Dendritic cell treated with granulocyte-macrophage colony-stimulating factor and Interleukin-4, amounts not matched to agents 40 ng/mL and 50 ng/mL, for 4 days (primary cell): ENCODE measurements at regions not wholly inside any gene's neighbourhood (a gene's known extent, or its start where the extent isn't known, plus 50 kb on each side); places are given as distances from the start of the nearest gene placed in this dataset.

Experiments
- H3K27ac Mint-ChIP-seq: one replicate; pipeline ENCODE4 v1.8.0; 2022; ENCODE audit warnings: mild to moderate bottlenecking, mixed read lengths
- H3K27me3 Mint-ChIP-seq: one replicate; pipeline ENCODE4 v1.8.0; 2022; ENCODE audit warnings: mild to moderate bottlenecking, mixed read lengths
- H3K36me3 Mint-ChIP-seq: one replicate; pipeline ENCODE4 v1.8.0; 2022; ENCODE audit warnings: low read depth, mixed read lengths
- H3K4me1 Mint-ChIP-seq: one replicate; pipeline ENCODE4 v1.8.0; 2022; ENCODE audit warnings: low read depth, mixed read lengths
- H3K4me3 Mint-ChIP-seq: one replicate; pipeline ENCODE4 v1.8.0; 2022; ENCODE audit warnings: mild to moderate bottlenecking, moderate library complexity, mixed read lengths
- H3K9me3 Mint-ChIP-seq: one replicate; pipeline ENCODE4 v1.8.0; 2022; ENCODE audit warnings: mixed read lengths
- intact Hi-C: fragments of 100-400 bp; cut with micrococcal nuclease; formaldehyde crosslinking; loops from one replicate; pipeline ENCODE4 v1.15.0; 2022

DNA sequence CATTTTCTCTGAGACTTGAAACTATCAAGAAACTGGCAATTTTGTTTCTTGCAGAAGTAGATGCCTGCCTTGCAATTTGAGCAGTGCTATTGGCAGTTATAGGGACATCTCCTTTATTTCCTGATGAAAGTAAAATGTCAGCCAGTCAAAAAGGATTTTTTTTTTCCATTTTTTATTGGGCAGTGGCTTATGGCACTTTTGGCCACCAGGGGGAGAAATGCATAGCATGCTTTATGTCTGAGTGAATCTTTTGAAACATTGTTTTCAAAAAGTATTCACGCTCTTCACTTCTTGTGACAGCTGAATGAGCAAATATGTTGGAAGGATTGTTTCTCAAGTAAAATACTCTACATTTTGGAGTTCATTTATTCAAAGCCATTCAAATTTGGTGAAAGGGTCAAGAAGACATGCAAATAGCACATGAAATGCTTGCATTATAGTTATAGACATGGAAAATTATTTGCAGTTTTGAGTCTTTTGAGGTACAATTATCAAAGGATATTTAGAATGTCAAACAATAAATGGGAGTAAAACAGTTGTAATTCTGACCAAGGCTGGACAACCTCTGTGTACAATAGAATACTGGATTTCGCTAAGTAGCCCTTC is 491.0 kb downstream of the CDH2 start:
- no peaks in the 10 kb centered on the region for H3K4me1 Mint-ChIP-seq
- H3K9me3 Mint-ChIP-seq: peaks cover 7% of the 10 kb centered on the region
- no peak overlapping the region for H3K27ac Mint-ChIP-seq
- no peak overlapping the region for H3K4me3 Mint-ChIP-seq
- no peaks in the 10 kb centered on the region for H3K36me3 Mint-ChIP-seq
- intact Hi-C loops: loop anchor here (10.0 kb wide), 1 partner anchor 499 kb away; no protein-coding TSS in a partner anchor
- H3K27me3 Mint-ChIP-seq: no peaks in the 10 kb centered on the region

DNA sequence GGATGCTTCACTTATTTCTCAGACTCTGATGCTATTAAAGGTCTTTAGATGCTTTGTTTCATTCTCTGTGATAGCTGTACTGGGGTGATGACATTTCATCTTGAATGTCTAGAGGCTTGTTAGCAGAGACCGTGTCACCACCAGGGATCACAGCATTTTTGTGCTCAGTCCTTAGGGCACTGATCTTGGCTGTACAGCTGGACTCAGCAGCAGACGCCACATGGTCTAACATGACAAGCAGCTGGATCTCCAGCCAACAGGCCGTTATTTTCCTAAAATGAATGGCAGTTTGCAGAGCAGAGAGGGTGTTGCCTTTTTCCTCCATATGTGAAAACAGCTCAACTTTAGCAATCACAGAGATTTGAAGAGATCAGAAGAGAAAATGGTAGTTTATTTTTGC is 491.8 kb downstream of the CDH2 start:
- no peaks in the 10 kb centered on the region for H3K27me3 Mint-ChIP-seq
- H3K9me3 Mint-ChIP-seq: peaks cover 7% of the 10 kb centered on the region
- no peaks in the 10 kb centered on the region for H3K4me1 Mint-ChIP-seq
- H3K36me3 Mint-ChIP-seq: no peaks in the 10 kb centered on the region
- intact Hi-C loops: loop anchor here (10.0 kb wide), 1 partner anchor 500 kb away; no protein-coding TSS in a partner anchor
- H3K27ac Mint-ChIP-seq: no peak overlapping the region
- no peak overlapping the region for H3K4me3 Mint-ChIP-seq

DNA sequence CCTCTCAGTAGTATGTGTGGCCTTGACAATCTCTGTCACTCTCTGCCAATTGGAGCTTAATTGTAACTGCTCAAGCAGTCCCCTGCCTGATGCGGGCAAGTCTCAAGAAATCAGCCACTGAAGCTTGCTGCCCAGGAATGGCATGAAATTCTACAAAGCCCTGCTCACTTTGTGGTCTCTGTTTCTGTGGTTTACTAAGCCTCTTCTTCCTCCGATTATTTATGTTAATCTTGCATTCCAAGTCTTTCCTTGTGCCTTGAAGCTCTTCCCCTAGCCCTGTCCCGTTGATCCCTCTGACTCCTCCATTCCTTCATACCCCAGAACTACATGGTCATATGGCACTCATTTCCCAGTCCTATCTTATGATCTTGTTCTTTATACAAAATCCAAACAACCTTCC is 489.3 kb upstream of the CHST9 start:
- intact Hi-C loops: no loop called here
- Mint-ChIP-seq H3K9me3 (peaks cover 28% of the 10 kb centered on the region), H3K4me3 (no peak overlapping the region), H3K36me3 (no peaks in the 10 kb centered on the region), H3K4me1 (no peaks in the 10 kb centered on the region), H3K27me3 (no peaks in the 10 kb centered on the region), H3K27ac (no peak overlapping the region)

DNA sequence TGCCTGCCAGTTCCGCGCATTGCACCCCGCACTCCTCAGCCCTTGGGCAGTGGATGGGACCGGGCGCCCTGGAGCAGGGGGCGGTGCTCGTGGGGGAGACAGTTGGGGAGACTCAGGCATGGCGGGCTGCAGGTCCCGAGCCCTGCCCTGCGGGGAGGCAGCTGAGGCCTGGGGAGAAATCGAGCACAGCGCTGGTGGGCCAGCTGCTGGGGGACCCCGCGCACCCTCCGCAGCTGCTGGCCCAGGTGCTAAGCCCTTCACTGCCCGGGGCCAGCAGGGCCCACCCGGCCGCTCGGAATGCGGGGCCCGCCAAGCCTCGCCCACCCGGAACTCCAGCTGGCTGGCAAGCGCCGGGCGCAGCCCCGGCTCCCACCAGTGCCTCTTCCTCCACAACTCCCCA is 488.8 kb upstream of the CHST9 start:
- Mint-ChIP-seq H3K9me3 (peaks cover 28% of the 10 kb centered on the region), H3K27ac (no peak overlapping the region), H3K27me3 (no peaks in the 10 kb centered on the region), H3K4me3 (no peak overlapping the region), H3K36me3 (no peaks in the 10 kb centered on the region), H3K4me1 (no peaks in the 10 kb centered on the region)
- intact Hi-C loops: no loop called here

DNA sequence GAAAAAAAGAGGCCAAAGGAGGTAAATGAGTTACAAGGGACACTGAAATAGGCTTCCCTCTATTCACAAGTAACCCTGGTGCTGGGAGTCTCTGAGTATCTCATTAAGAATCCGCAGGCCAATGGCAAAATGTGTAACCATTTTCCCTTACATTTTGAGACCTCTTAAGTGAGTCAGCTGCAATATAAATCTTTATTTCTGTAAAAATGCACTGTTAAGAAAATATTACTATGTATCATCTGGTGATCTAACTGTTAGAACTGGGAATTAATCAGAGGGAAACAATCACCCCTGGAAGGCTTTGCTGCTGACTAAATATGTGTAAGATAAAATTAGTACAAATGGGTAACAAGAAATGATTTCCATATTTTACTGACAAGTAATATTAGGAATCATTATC is 483.1 kb upstream of the CHST9 start:
- no peak overlapping the region for H3K27ac Mint-ChIP-seq
- no peaks in the 10 kb centered on the region for H3K4me1 Mint-ChIP-seq
- no peaks in the 10 kb centered on the region for H3K27me3 Mint-ChIP-seq
- peaks cover 6% of the 10 kb centered on the region for H3K9me3 Mint-ChIP-seq
- no peak overlapping the region for H3K4me3 Mint-ChIP-seq
- intact Hi-C loops: no loop called here
- no peaks in the 10 kb centered on the region for H3K36me3 Mint-ChIP-seq

DNA sequence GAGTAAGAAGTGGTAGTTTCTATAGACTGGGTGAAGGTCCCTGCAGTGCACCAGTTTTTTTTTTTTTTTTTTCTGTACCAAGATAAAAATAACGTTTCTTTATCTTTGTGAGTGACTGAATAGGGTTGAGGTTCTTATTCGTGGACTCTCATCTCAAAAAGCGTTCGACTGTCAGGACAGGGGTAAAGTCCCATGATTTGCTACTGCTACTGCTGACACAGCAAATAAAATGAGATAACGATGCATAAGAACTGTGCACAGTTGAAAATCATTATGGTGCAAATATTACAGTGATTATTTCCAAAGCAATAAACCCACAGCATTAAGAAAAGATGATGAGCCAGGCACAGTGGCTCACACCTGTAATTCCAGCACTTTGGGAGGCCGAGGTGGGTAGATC is 482.0 kb upstream of the CHST9 start:
- intact Hi-C loops: no loop called here
- no peaks in the 10 kb centered on the region for H3K36me3 Mint-ChIP-seq
- H3K4me3 Mint-ChIP-seq: no peak overlapping the region
- no peaks in the 10 kb centered on the region for H3K27me3 Mint-ChIP-seq
- no peaks in the 10 kb centered on the region for H3K9me3 Mint-ChIP-seq
- H3K27ac Mint-ChIP-seq: no peak overlapping the region
- H3K4me1 Mint-ChIP-seq: no peaks in the 10 kb centered on the region

DNA sequence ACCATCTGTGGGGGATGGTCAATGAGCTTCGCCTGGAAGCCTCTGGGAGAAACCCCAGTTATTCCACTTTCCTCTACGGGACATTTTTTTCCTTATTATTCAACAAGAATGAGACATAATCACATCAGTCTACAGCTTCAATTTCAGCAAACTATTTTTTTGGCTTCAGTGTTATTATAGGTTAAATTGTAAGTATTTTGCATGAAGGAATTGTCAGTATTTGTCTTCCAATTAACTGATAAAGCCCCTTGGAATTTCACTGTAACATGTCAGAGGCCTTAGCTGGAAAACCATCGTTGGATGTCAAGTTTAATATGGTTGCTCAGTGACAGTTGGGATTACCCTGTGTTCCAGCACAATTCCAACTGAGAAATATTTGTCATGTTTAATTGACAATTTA is 480.9 kb upstream of the CHST9 start:
- Mint-ChIP-seq H3K4me3 (no peak overlapping the region), H3K4me1 (no peaks in the 10 kb centered on the region), H3K27ac (no peak overlapping the region), H3K9me3 (no peaks in the 10 kb centered on the region), H3K36me3 (no peaks in the 10 kb centered on the region), H3K27me3 (no peaks in the 10 kb centered on the region)
- intact Hi-C loops: no loop called here

DNA sequence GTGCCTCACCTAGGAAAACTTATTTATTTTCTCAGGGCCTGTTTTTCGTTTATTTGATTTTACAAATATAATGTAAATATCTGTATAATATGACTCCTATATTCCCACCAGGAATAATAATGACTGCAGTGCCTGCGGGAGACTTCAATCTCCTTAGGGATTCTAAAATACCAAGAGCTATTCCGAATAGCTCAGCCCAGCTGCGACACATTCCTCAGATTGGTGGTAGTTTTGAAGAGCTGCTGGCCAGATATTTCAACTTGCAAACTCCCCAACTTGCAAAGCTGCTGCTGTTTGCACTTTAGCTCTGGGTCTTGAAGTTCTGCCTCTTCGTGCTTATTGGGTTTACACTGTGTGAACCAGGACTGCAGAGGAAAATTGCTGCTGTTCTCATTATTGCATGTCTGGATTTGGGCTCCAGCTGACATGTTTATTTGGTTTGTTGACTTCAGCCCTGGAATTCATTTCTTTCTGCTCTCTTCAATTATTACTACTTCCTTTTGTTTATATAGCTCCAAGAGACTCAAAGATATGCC is 480.2 kb upstream of the CHST9 start:
- Mint-ChIP-seq H3K4me3 (no peak overlapping the region), H3K27me3 (no peaks in the 10 kb centered on the region)

DNA sequence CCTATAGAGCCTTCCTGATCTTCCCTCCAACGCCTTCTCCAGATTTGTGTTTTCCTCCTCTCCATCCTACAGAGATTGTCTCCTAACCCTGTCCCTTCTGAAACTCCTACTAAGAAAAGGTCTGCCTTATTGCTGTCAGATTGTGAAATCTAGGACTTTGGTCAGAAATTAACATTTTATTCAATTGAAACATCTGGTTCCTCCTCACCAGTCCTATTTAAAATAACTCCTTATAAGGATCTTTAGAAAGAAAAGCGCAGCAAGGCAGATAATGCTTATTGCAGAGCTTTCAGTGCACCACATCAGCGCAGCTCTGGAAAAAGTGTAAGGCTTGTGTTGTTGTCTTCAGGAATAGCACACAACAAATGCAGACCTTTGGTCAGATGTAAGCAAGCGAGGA is 477.8 kb upstream of the CHST9 start:
- H3K9me3 Mint-ChIP-seq: no peaks in the 10 kb centered on the region
- H3K27ac Mint-ChIP-seq: no peak overlapping the region
- H3K27me3 Mint-ChIP-seq: no peaks in the 10 kb centered on the region
- H3K4me1 Mint-ChIP-seq: no peaks in the 10 kb centered on the region
- intact Hi-C loops: no loop called here
- H3K36me3 Mint-ChIP-seq: no peaks in the 10 kb centered on the region
- H3K4me3 Mint-ChIP-seq: no peak overlapping the region

More for the DNA sequence above, 480.2 kb upstream of the CHST9 start:
- Mint-ChIP-seq H3K4me1 (no peaks in the 10 kb centered on the region), H3K36me3 (no peaks in the 10 kb centered on the region), H3K9me3 (no peaks in the 10 kb centered on the region), H3K27ac (no peak overlapping the region)
- intact Hi-C loops: no loop called here

DNA sequence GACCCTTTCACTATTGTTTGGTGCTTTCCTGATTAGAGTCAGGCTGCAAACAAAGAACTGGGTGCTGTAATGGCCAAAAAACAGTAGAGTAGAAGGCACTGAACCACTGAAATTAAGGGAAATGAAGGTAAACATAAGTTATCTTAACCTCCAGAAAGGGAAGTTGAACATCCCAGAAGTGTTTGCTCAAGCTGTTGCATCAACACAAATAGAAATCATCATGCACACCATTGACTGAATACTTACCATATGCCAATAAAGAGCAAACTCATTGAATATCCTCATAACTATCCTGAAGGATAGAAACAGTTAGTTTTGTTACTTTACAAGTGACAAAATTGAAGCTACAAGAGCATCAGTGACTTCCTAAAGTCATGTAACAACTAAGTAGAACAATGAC is 477.4 kb upstream of the CHST9 start:
- Mint-ChIP-seq H3K27me3 (no peaks in the 10 kb centered on the region), H3K4me3 (no peak overlapping the region), H3K36me3 (no peaks in the 10 kb centered on the region), H3K4me1 (no peaks in the 10 kb centered on the region), H3K27ac (no peak overlapping the region), H3K9me3 (no peaks in the 10 kb centered on the region)
- intact Hi-C loops: no loop called here

DNA sequence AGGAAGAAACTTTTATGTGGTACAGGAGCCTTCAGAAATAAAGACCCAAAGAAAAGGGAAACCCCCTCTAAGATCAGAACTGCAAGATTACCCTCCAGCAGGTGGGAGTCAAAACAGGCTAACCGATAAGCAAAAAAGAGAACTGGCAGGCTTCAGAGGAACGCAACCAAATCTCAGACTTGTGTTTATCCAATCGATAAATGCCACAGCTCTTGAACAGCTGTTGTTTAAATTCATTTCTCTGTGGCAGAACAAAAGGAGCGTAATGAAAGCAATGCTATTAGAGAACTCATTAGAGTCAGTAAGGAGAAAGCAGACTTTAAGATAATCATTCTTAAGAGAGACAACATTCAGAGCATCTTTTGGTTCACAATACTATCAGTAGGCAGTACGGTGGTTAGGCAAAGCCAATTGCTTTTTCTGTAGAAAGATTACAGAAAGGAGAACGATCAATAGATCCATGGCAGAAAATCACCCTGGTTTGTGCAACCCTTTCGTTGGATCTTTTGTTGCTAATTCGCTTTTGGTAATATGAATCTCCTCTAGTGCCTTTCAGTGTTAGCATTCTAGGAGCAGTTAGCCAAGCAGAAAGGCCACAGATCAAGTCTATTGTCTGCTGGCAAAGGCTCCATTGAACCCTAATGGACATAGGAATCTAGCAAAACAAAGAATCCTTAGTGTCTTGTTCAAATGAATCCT is 476.4 kb upstream of the CHST9 start:
- Mint-ChIP-seq H3K4me1 (no peaks in the 10 kb centered on the region), H3K27me3 (no peaks in the 10 kb centered on the region), H3K4me3 (no peak overlapping the region), H3K9me3 (no peaks in the 10 kb centered on the region), H3K36me3 (no peaks in the 10 kb centered on the region), H3K27ac (no peak overlapping the region)
- intact Hi-C loops: no loop called here

DNA sequence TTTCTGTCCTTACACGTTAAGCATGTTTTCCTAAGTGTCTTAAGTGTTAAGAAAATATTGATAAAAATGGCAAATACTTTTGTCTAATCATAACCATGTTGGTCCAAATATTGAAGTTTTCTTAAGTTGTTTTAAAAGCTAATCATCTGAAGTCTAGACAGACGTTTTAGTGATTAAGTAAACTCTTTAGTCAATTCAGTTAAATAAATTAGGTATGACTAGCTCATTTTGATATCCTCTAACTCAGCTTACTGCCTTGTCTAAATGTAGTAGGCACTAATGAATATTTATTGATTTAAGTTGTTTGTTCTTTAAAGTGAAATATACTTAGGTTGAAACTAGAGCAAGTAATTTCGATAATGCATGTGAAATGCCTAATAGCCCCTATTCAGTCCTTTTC is 471.8 kb upstream of the CHST9 start:
- intact Hi-C loops: loop anchor here (10.0 kb wide), 1 partner anchor 62 kb away; no protein-coding TSS in a partner anchor
- no peak overlapping the region for H3K27ac Mint-ChIP-seq

DNA sequence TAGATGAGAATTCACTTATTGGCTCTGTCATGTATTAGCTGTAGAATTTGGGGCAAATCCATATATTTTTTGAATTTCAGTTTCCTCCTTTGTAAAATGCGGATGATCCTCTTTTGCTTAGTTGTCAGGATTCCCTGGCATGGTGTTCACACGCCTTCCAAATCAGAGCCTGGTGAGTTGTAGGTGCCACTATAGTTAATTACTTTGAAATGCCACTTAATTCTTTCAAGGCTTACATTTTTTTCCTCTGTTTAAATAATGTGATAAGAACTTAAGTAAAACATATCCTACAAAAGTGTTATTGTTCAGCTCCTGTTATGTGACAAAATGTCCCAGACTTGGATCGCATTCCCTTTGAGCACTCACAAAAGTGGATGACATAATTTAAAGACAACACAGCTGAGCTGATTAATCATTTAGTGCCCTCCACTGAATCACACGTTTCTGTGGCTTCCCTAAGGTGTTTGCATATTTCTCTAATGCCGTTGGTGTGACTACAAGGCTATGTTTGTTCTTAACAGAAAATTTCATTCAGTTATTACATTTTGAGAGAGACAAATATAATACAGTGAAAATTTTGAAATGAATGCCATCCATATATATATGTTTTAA is 471.2 kb upstream of the CHST9 start:
- Mint-ChIP-seq H3K4me1 (no peaks in the 10 kb centered on the region), H3K9me3 (no peaks in the 10 kb centered on the region), H3K27ac (no peak overlapping the region), H3K4me3 (no peak overlapping the region), H3K27me3 (no peaks in the 10 kb centered on the region), H3K36me3 (no peaks in the 10 kb centered on the region)
- intact Hi-C loops: loop anchor here (10.0 kb wide), 1 partner anchor 61 kb away; no protein-coding TSS in a partner anchor

More for the DNA sequence above, 471.8 kb upstream of the CHST9 start:
- Mint-ChIP-seq H3K4me1 (no peaks in the 10 kb centered on the region), H3K27me3 (no peaks in the 10 kb centered on the region), H3K36me3 (no peaks in the 10 kb centered on the region), H3K4me3 (no peak overlapping the region), H3K9me3 (no peaks in the 10 kb centered on the region)

DNA sequence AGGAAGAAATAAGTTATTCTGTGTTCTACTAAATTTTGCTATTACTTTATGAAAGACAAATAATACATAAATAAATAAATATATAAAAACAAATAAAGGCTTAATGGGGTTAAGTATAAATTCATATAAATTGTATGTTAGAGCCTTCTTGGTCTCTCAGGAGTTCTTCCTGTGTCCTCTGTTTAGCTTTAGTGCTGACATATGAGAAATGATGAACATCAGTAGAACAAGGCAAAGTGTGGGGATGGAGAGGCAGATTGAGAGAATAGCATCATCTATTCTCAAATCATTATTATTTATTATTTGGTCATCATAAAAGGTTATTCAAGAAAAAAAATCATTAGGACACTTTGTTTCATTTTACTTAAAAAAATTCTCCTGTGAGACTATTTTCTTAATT is 468.1 kb upstream of the CHST9 start:
- H3K27ac Mint-ChIP-seq: no peak overlapping the region
- H3K9me3 Mint-ChIP-seq: no peaks in the 10 kb centered on the region
- H3K4me1 Mint-ChIP-seq: no peaks in the 10 kb centered on the region
- no peak overlapping the region for H3K4me3 Mint-ChIP-seq
- no peaks in the 10 kb centered on the region for H3K27me3 Mint-ChIP-seq
- H3K36me3 Mint-ChIP-seq: no peaks in the 10 kb centered on the region
- intact Hi-C loops: loop anchor here (10.0 kb wide), 1 partner anchor 58 kb away; no protein-coding TSS in a partner anchor
